SK-N-SH (cell line): ENCODE measurements at regions not wholly inside any gene's neighbourhood (a gene's known extent, or its start where the extent isn't known, plus 50 kb on each side); places are given as distances from the start of the nearest gene placed in this dataset.

Experiments used
- CTCF ChIA-PET: fragments of 300-600, 350-600 bp; formaldehyde crosslinking; extraction: SDS; loops from one replicate; lab custom pipeline; 2021; lab: Yijun Ruan, JAX
- POLR2A ChIA-PET: fragments of 350-600 bp; sonication (Branson Sonifier 250); formaldehyde crosslinking; extraction: SDS; loops from one replicate; lab custom pipeline; 2020; ENCODE audit warnings: antibody characterized with exemption, inconsistent platforms; lab: Yijun Ruan, JAX
- DNase-seq: peaks from one replicate; pipeline ENCODE4 v3.0.0; 2012
- H2AFZ ChIP-seq: fragments of 200-600 bp; sonication (generic); 2 replicates; pipeline ENCODE4 v1.8.1; 2016; ENCODE audit warnings: antibody characterized with exemption, mild to moderate bottlenecking, low read depth
- H3F3A ChIP-seq: fragments of 200-600 bp; sonication (generic); replicated peaks from 2 replicates; pipeline ENCODE3; 2016; ENCODE audit warnings: antibody characterized with exemption, mild to moderate bottlenecking; ENCODE audit not compliant: insufficient read depth
- H3K27ac ChIP-seq, 2 experiments: fragments of 200-500 bp in 1 of 2; fragments of 200-600 bp in 1 of 2; sonication (Bioruptor generic) in 1 of 2; sonication (generic), shearing (Covaris generic) in 1 of 2; 2 replicates each; pipeline versions ENCODE4 v1.5.1 to v1.6.1; 2014 to 2016; ENCODE audit warnings: low read depth in 2 of 2, inconsistent platforms in 1 of 2, low read length in 1 of 2, mild to moderate bottlenecking in 1 of 2, mixed read lengths in 1 of 2
- H3K27me3 ChIP-seq: fragments of 200-600 bp; sonication (generic), shearing (Covaris generic); 2 replicates; pipeline ENCODE4 v1.6.1; 2016; ENCODE audit warnings: mixed run types; ENCODE audit not compliant: insufficient read depth
- H3K36me3 ChIP-seq, 2 experiments: fragments of 200-500 bp in 1 of 2; fragments of 200-600 bp in 1 of 2; sonication (Bioruptor generic) in 1 of 2; sonication (generic) in 1 of 2; replicated peaks in 1 of 2; 2 replicates each; pipeline versions ENCODE3 to v1.5.1; 2014 to 2016; ENCODE audit warnings: low read length in 1 of 2, mild to moderate bottlenecking in 1 of 2; ENCODE audit not compliant: insufficient read depth in 2 of 2, control insufficient read depth in 1 of 2
- H3K4me1 ChIP-seq, 2 experiments: fragments of 200-500 bp in 1 of 2; fragments of 200-600 bp in 1 of 2; sonication (Bioruptor generic) in 1 of 2; sonication (generic), shearing (Covaris generic) in 1 of 2; 2 replicates each; pipeline versions ENCODE4 v1.5.1 to v1.6.1; 2014 to 2016; ENCODE audit warnings: low read depth in 1 of 2, low read length in 1 of 2, mixed run types in 1 of 2; ENCODE audit not compliant: insufficient read depth in 2 of 2, control insufficient read depth in 1 of 2
- H3K4me2 ChIP-seq: fragments of 200-600 bp; sonication (generic), shearing (Covaris generic); 2 replicates; pipeline ENCODE4 v1.6.1; 2017; ENCODE audit warnings: mixed run types
- H3K4me3 ChIP-seq, 2 experiments: fragments of 200-500 bp in 1 of 2; fragments of 200-600 bp in 1 of 2; sonication (Bioruptor generic) in 1 of 2; sonication (generic), shearing (Covaris generic) in 1 of 2; 2 replicates each; pipeline versions ENCODE4 v1.5.1 to v1.8.1; 2014 to 2016; ENCODE audit warnings: low read depth in 2 of 2, inconsistent platforms in 1 of 2, low read length in 1 of 2, mild to moderate bottlenecking in 1 of 2, mixed read lengths in 1 of 2, moderate library complexity in 1 of 2
- H3K79me2 ChIP-seq: fragments of 200-600 bp; sonication (generic); 2 replicates; pipeline ENCODE4 v1.8.1; 2017; ENCODE audit warnings: mild to moderate bottlenecking; ENCODE audit not compliant: insufficient read depth
- H3K9ac ChIP-seq: fragments of 200-600 bp; sonication (generic); 2 replicates; pipeline ENCODE4 v1.6.1; 2017; ENCODE audit warnings: mixed run types
- H3K9me2 ChIP-seq: fragments of 200-600 bp; sonication (generic); 2 replicates; pipeline ENCODE4 v1.6.1; 2017; ENCODE audit warnings: mixed run types
- H3K9me3 ChIP-seq: fragments of 200-600 bp; sonication (generic); 2 replicates; pipeline ENCODE4 v1.6.1; 2017; ENCODE audit warnings: mixed run types, mild to moderate bottlenecking, moderate library complexity
- H4K20me1 ChIP-seq: fragments of 200-600 bp; sonication (generic); 2 replicates; pipeline ENCODE4 v1.6.1; 2017; ENCODE audit warnings: mild to moderate bottlenecking, mixed run types; ENCODE audit not compliant: insufficient read depth
- CTCF ChIP-seq: fragments of 200-600 bp; sonication (generic); IDR thresholded peaks from 2 replicates; pipeline ENCODE4 v1.6.1; 2017; ENCODE audit warnings: antibody characterized with exemption, mild to moderate bottlenecking, moderate library complexity
- ELF1 ChIP-seq: IDR thresholded peaks from 2 replicates; pipeline ENCODE4 v1.4.0; 2012
- FOXJ3 ChIP-seq: sonication (generic); formaldehyde crosslinking; IDR thresholded peaks from 2 replicates; pipeline ENCODE4 v1.5.1; 2020; ENCODE audit warnings: mild to moderate bottlenecking, missing genetic modification reagents
- FOXM1 ChIP-seq: IDR thresholded peaks from 2 replicates; pipeline ENCODE4 v1.4.0; 2012; ENCODE audit warnings: low read depth, mild to moderate bottlenecking
- GABPA ChIP-seq: IDR thresholded peaks from 2 replicates; pipeline ENCODE4 v1.4.0; 2012; ENCODE audit warnings: low read depth, mild to moderate bottlenecking
- MAX ChIP-seq: IDR thresholded peaks from 2 replicates; pipeline ENCODE4 v1.4.0; 2012; ENCODE audit warnings: low read depth
- NFIC ChIP-seq: IDR thresholded peaks from 2 replicates; pipeline ENCODE4 v1.4.0; 2012; ENCODE audit warnings: borderline replicate concordance
- NRF1 ChIP-seq: IDR thresholded peaks from 2 replicates; pipeline ENCODE4 v1.6.1; 2012; ENCODE audit warnings: low read depth, mild to moderate bottlenecking, low read length
- PBX3 ChIP-seq: IDR thresholded peaks from 2 replicates; pipeline ENCODE4; 2012
- RAD21 ChIP-seq: IDR thresholded peaks from 2 replicates; pipeline ENCODE4 v1.6.1; 2012; ENCODE audit warnings: mild to moderate bottlenecking, low read length
- RFX5 ChIP-seq: IDR thresholded peaks from 2 replicates; pipeline ENCODE4 v1.6.1; 2012; ENCODE audit warnings: mild to moderate bottlenecking, improper control_type of control experiment, low read length
- SIN3A ChIP-seq: IDR thresholded peaks from 2 replicates; pipeline ENCODE4 v1.6.1; 2012; ENCODE audit warnings: low read depth, mild to moderate bottlenecking, low read length, moderate library complexity, borderline replicate concordance
- SMC3 ChIP-seq: IDR thresholded peaks from 2 replicates; pipeline ENCODE4 v1.6.1; 2012; ENCODE audit warnings: low read depth, low read length, improper control_type of control experiment
- TAF1 ChIP-seq: IDR thresholded peaks from 2 replicates; pipeline ENCODE4 v1.6.1; 2012; ENCODE audit warnings: low read depth, mild to moderate bottlenecking, low read length, moderate library complexity, borderline replicate concordance
- TCF12 ChIP-seq: IDR thresholded peaks from 2 replicates; pipeline ENCODE4 v1.4.0; 2012
- TEAD4 ChIP-seq: IDR thresholded peaks from 2 replicates; pipeline ENCODE4 v1.4.0; 2012; ENCODE audit warnings: mild to moderate bottlenecking, borderline replicate concordance; ENCODE audit not compliant: insufficient read depth
- WGBS: methylation state at CpG from one replicate; pipeline ENCODE4 v1.1.6; 2017; ENCODE audit warnings: low lambda C conversion rate; 5-methylcytosine and 5-hydroxymethylcytosine counted together

- Histone ChIP-seq H3K9ac (no peak overlapping the region), H3K36me3 (peaks cover 0 to 33% of the 10 kb centered on the region in 2 experiments), H4K20me1 (no peaks in the 10 kb centered on the region), H3K27me3 (no peaks in the 10 kb centered on the region), H3K4me3 (no peak overlapping the region), H3K4me1 (no peaks in the 10 kb centered on the region), H3K9me3 (no peaks in the 10 kb centered on the region), H3K9me2 (no peaks in the 10 kb centered on the region), H3F3A (no peaks in the 10 kb centered on the region), H2AFZ (no peak overlapping the region), H3K79me2 (peaks cover 19% of the 10 kb centered on the region), H3K27ac (no peak overlapping the region), H3K4me2 (no peak overlapping the region)
- no peak for DNase-seq
- WGBS = 93% methylated on average over 2 of the region's 2 CpGs
- ChIA-PET POLR2A (no interaction called here), CTCF (interaction anchor here (0.7 to 1.6 kb wide), 5 partner anchors 11 to 35 kb away, joined by 3 to 12 read pairs (median 3); no protein-coding TSS in a partner anchor)
- TF ChIP-seq CTCF (no peak), SIN3A (no peak), FOXJ3 (CRISPR knock-in tag) (no peak), SMC3 (no peak)
Measured at GRCh38 chr9:109922617-109923470, 142.8 kb downstream of the PALM2AKAP2 start.

- WGBS = 87% methylated on average over 5 of the region's 5 CpGs
- Histone ChIP-seq H3K4me2 (no peak overlapping the region), H3F3A (no peaks in the 10 kb centered on the region), H3K9me3 (no peaks in the 10 kb centered on the region), H2AFZ (no peak overlapping the region), H3K79me2 (peaks cover 19% of the 10 kb centered on the region), H3K27ac (no peak overlapping the region), H4K20me1 (no peaks in the 10 kb centered on the region), H3K36me3 (peaks cover 0 to 36% of the 10 kb centered on the region in 2 experiments), H3K9me2 (no peaks in the 10 kb centered on the region), H3K4me3 (no peak overlapping the region), H3K4me1 (no peaks in the 10 kb centered on the region), H3K9ac (no peak overlapping the region), H3K27me3 (no peaks in the 10 kb centered on the region)
- DNase-seq = no peak
- CTCF ChIA-PET = interaction anchor here (0.7 to 1.6 kb wide), 3 partner anchors 19 to 36 kb away, joined by 3 to 12 read pairs (median 3); no protein-coding TSS in a partner anchor
- TF ChIP-seq SIN3A (no peak), TEAD4 (no peak), NRF1 (no peak), GABPA (no peak), RAD21 (no peak)
- POLR2A ChIA-PET = no interaction called here
Measured at GRCh38 chr9:109923471-109923760, 143.4 kb downstream of the PALM2AKAP2 start.

- H3K27me3 ChIP-seq = no peaks in the 10 kb centered on the region
- no peak overlapping the region for H2AFZ ChIP-seq
- peaks cover 0 to 36% of the 10 kb centered on the region in 2 experiments for H3K36me3 ChIP-seq
- POLR2A ChIA-PET = no interaction called here
- peaks cover 17% of the 10 kb centered on the region for H3K79me2 ChIP-seq
- no peak overlapping the region for H3K9ac ChIP-seq
- H3K4me1 ChIP-seq = no peaks in the 10 kb centered on the region
- H3K4me3 ChIP-seq = no peak overlapping the region
- no peak overlapping the region for H3K4me2 ChIP-seq
- no peak for DNase-seq
- H3K27ac ChIP-seq = no peak overlapping the region
- H4K20me1 ChIP-seq = no peaks in the 10 kb centered on the region
- no peaks in the 10 kb centered on the region for H3K9me3 ChIP-seq
- CTCF ChIA-PET = interaction anchor here (1.4 to 1.6 kb wide), 2 partner anchors 21 to 36 kb away, joined by 3 to 12 read pairs; no protein-coding TSS in a partner anchor
- H3F3A ChIP-seq = no peaks in the 10 kb centered on the region
- WGBS = 77% methylated on average over 3 of the region's 3 CpGs
- H3K9me2 ChIP-seq = no peaks in the 10 kb centered on the region
- TF ChIP-seq TAF1 = no peak
- TF ChIP-seq GABPA = no peak
- no peak for TF ChIP-seq ELF1
- no peak for TF ChIP-seq TCF12
- no peak for TF ChIP-seq NFIC
- no peak for TF ChIP-seq NRF1
- no peak for TF ChIP-seq PBX3
- no peak for TF ChIP-seq MAX
- TF ChIP-seq FOXM1 = no peak
- no peak for TF ChIP-seq RFX5
Measured at GRCh38 chr9:109923806-109924205, 143.8 kb downstream of the PALM2AKAP2 start.
